Lower leg skin (tissue), 3 donors: ENCODE measurements at regions not wholly inside any gene's neighbourhood (a gene's known extent, or its start where the extent isn't known, plus 50 kb on each side); places are given as distances from the start of the nearest gene placed in this dataset.

Source experiments
- CTCF ChIP-seq, 3 donors: fragments of 450-650 bp; IDR thresholded peaks; one replicate each; pipeline ENCODE4 v1.5.1; 2016; ENCODE audit warnings: antibody characterized with exemption in 3 of 3, mild to moderate bottlenecking in 3 of 3, moderate library complexity in 2 of 3
- POLR2A ChIP-seq, 2 donors: fragments of 450-650 bp; IDR thresholded peaks; one replicate each; pipeline ENCODE4 v1.6.1; 2016 to 2017; ENCODE audit warnings: antibody characterized with exemption in 2 of 2, mild to moderate bottlenecking in 1 of 2, moderate library complexity in 1 of 2

GRCh38 chr14:22084393-22085281, 411.0 kb upstream of the OR4E1 start:
- TF ChIP-seq CTCF (IDR thresholded peaks at IDR 0.05): peak in 1 of 3 donors; percentile 43
- TF ChIP-seq POLR2A (IDR thresholded peaks at IDR 0.05): no peak
